ENCODE measurements at regions not wholly inside any gene's neighbourhood (a gene's known extent, or its start where the extent isn't known, plus 50 kb on each side); places are given as distances from the start of the nearest gene placed in this dataset.

GRCh38 chr2:125615438-125615837 lies 1040.5 kb upstream of the GYPC start (continued):
- TF ChIP-seq CEBPZ (IDR thresholded peaks at IDR 0.05; ENCODE audit: low read length) (no peak), ZBTB34 (CRISPR knock-in tag; IDR thresholded peaks at IDR 0.05) (no peak), ZNF468 (CRISPR knock-in tag; IDR thresholded peaks at IDR 0.05) (no peak), ZNF878 (CRISPR knock-in tag; IDR thresholded peaks at IDR 0.05) (no peak), PRDM10 (CRISPR knock-in tag; IDR thresholded peaks at IDR 0.05; ENCODE audit: low read depth) (no peak), ZBTB10 (CRISPR knock-in tag; IDR thresholded peaks at IDR 0.05; ENCODE audit: borderline replicate concordance) (no peak), RFX1 (IDR thresholded peaks at IDR 0.05) (no peak), FOSL1 (CRISPR knock-in tag; IDR thresholded peaks at IDR 0.05; ENCODE audit: borderline replicate concordance) (no peak), ZSCAN25 (CRISPR knock-in tag; IDR thresholded peaks at IDR 0.05) (no peak), IRF2 (CRISPR knock-in tag; IDR thresholded peaks at IDR 0.05) (no peak), ZNF772 (CRISPR knock-in tag; IDR thresholded peaks at IDR 0.05) (no peak), SNAI1 (CRISPR knock-in tag; IDR thresholded peaks at IDR 0.05; ENCODE audit: borderline replicate concordance) (no peak), ZSCAN12 (CRISPR knock-in tag; IDR thresholded peaks at IDR 0.05) (no peak)

Data from HepG2 (cell line).